PC-9 (cell line): ENCODE measurements at regions not wholly inside any gene's neighbourhood (a gene's known extent, or its start where the extent isn't known, plus 50 kb on each side); places are given as distances from the start of the nearest gene placed in this dataset.

Experiments
- EZH2 ChIP-seq: fragments of 200-600 bp; sonication (generic); IDR thresholded peaks from 2 replicates; pipeline ENCODE4 v1.8.0; 2017; ENCODE audit warnings: antibody characterized with exemption, low read depth
- TF ChIP-seq, protein P1 (sequence below): fragments of 200-600 bp; sonication (generic); conservative IDR thresholded peaks from 2 replicates; pipeline ENCODE4 v1.6.1; 2017; ENCODE audit warnings: mixed run types, antibody characterized with exemption, mild to moderate bottlenecking, moderate library complexity

- TF ChIP-seq, protein P1, sequence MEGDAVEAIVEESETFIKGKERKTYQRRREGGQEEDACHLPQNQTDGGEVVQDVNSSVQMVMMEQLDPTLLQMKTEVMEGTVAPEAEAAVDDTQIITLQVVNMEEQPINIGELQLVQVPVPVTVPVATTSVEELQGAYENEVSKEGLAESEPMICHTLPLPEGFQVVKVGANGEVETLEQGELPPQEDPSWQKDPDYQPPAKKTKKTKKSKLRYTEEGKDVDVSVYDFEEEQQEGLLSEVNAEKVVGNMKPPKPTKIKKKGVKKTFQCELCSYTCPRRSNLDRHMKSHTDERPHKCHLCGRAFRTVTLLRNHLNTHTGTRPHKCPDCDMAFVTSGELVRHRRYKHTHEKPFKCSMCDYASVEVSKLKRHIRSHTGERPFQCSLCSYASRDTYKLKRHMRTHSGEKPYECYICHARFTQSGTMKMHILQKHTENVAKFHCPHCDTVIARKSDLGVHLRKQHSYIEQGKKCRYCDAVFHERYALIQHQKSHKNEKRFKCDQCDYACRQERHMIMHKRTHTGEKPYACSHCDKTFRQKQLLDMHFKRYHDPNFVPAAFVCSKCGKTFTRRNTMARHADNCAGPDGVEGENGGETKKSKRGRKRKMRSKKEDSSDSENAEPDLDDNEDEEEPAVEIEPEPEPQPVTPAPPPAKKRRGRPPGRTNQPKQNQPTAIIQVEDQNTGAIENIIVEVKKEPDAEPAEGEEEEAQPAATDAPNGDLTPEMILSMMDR, result no peak
- TF ChIP-seq EZH2, result no peak
Measured at GRCh38 chr16:5512014-5512413, 414.4 kb upstream of the EEF2KMT start.
